ENCODE measurements at regions not wholly inside any gene's neighbourhood (a gene's known extent, or its start where the extent isn't known, plus 50 kb on each side); places are given as distances from the start of the nearest gene placed in this dataset.

- no peak for DNase-seq (ENCODE audit: low read depth)
- no peak overlapping the region for H3K4me3 ChIP-seq (ENCODE audit: low read depth, low read length)
- no peak for TF ChIP-seq CTCF (IDR thresholded peaks at IDR 0.05; ENCODE audit: insufficient read depth, low read depth, low read length, missing control alignments)
Measured at GRCh38 chr13:73300718-73301425, 242.1 kb downstream of the KLF5 start.

GRCh38 chr13:73299787-73300186 is 241.0 kb downstream of the KLF5 start:
- H3K4me3 ChIP-seq (ENCODE audit: low read depth, low read length), result no peak overlapping the region
- DNase-seq (ENCODE audit: low read depth), result no peak

GRCh38 chr13:73293913-73294523 is 235.2 kb downstream of the KLF5 start:
- H3K4me3 ChIP-seq (ENCODE audit: low read depth, low read length), result no peak overlapping the region
- no peak for TF ChIP-seq CTCF (IDR thresholded peaks at IDR 0.05; ENCODE audit: insufficient read depth, low read depth, low read length, missing control alignments)
- no peak for DNase-seq (ENCODE audit: low read depth)

More at GRCh38 chr13:73299787-73300186, 241.0 kb downstream of the KLF5 start:
- no peak for TF ChIP-seq CTCF (IDR thresholded peaks at IDR 0.05; ENCODE audit: insufficient read depth, low read depth, low read length, missing control alignments)

- no peak overlapping the region for H3K4me3 ChIP-seq (ENCODE audit: low read depth, low read length)
- no peak for DNase-seq (ENCODE audit: low read depth)
- no peak for TF ChIP-seq CTCF (IDR thresholded peaks at IDR 0.05; ENCODE audit: insufficient read depth, low read depth, low read length, missing control alignments)
Measured at GRCh38 chr13:73292127-73292526, 233.3 kb downstream of the KLF5 start.

GRCh38 chr13:73290844-73291243 is 232.0 kb downstream of the KLF5 start:
- H3K4me3 ChIP-seq (ENCODE audit: low read depth, low read length), result no peak overlapping the region
- TF ChIP-seq CTCF (IDR thresholded peaks at IDR 0.05; ENCODE audit: insufficient read depth, low read depth, low read length, missing control alignments), result no peak
- DNase-seq (ENCODE audit: low read depth), result no peak

- no peak overlapping the region for H3K4me3 ChIP-seq (ENCODE audit: low read depth, low read length)
- DNase-seq (ENCODE audit: low read depth), result no peak
- TF ChIP-seq CTCF (IDR thresholded peaks at IDR 0.05; ENCODE audit: insufficient read depth, low read depth, low read length, missing control alignments), result no peak
Measured at GRCh38 chr13:73288596-73288995, 229.8 kb downstream of the KLF5 start.

All from GM12865 (cell line).